GM12875 (cell line): ENCODE measurements at regions not wholly inside any gene's neighbourhood (a gene's known extent, or its start where the extent isn't known, plus 50 kb on each side); places are given as distances from the start of the nearest gene placed in this dataset.

Experiments
- H3K4me3 ChIP-seq: one replicate; pipeline ENCODE4 v1.5.1; 2011; ENCODE audit warnings: low read depth, low read length, control low read depth
- CTCF ChIP-seq: IDR thresholded peaks from 2 replicates; pipeline ENCODE4 v1.5.1; 2011; ENCODE audit warnings: low read depth, mild to moderate bottlenecking, control low read depth, inconsistent platforms, low read length, moderate library complexity, borderline replicate concordance; ENCODE audit not compliant: insufficient read depth

GRCh38 chr7:114852293-114852692, 69.6 kb upstream of the MDFIC start:
- H3K4me3 ChIP-seq, result no peak overlapping the region
- TF ChIP-seq CTCF, result no peak

DNA sequence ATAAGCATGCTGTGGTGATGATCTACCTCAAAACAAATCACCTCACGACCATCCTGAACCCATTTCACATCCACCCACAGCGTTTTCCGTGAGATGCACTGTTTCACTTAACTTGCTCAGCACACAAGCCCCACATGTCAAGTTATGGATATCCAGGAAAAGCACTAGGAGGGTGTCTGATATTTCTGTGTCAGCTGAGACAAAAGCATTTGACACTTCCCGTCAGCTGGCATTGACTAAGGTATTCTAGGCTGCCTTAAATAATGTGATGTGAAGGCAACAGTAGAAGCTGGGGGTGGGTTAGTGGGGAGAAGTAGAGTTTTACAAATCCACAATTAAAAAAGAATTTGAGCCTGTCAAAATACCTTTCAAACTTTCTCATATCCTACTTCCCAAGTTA, 68.7 kb upstream of the MDFIC start:
- H3K4me3 ChIP-seq, result no peak overlapping the region
- TF ChIP-seq CTCF, result no peak

DNA sequence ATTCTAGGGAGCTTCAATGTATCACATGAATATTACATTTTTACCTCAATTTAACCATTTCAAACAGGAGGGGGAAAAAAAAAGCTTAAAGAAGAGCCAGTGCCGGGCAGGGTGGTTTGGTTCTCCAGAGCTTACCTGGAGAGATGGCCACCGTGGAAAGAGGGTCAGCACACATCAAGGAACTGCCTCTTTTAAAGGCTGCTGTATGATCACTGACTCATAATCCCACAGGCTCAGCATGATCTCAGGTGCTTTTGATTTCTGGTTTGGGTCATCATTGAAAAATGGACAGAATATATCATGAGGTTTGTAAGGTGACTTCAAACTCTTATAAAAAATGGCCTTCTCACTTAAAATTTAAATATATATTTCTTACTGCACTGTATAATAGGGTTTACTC, 67.5 kb upstream of the MDFIC start:
- H3K4me3 ChIP-seq, result no peak overlapping the region
- TF ChIP-seq CTCF, result no peak

GRCh38 chr7:114856625-114857024, 65.3 kb upstream of the MDFIC start:
- no peak for TF ChIP-seq CTCF
- no peak overlapping the region for H3K4me3 ChIP-seq

DNA sequence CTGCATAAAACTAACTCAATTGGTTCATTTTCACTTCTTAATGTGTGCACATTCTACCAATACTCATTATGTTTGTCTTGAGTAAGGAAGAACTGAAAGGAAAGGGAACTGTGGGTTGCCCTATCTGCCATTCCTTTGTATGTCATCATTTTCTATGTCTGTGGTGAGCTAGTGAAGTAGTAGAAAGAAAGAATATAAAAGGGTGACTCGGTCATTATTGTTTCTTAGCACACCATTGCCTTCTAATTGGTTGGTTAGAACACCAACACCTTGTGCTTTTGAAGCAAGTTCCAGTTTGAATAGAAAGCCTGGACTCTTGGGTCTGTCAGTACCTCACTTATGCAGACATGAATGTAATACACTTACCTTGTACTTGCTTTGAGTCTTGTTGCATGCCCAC, 64.3 kb upstream of the MDFIC start:
- no peak overlapping the region for H3K4me3 ChIP-seq
- TF ChIP-seq CTCF, result no peak

DNA sequence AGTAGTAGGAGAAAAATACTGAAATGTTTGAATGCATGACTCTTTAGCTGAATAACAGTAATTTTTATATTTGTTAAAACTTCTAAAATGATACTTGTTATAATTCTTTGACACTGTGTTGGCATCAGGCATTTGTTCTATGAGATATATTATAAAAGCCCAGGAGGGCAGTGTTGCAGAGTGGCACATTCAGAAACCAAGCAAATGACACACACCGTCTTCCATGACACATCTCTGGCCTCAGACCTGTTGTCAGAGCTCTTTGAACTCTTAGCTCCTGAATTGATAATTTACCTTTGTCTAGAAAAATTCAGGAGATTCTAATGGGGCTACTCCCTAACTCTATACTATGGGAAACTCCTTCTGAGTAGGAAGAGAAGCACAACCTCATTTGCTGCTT, 62.4 kb upstream of the MDFIC start:
- H3K4me3 ChIP-seq, result no peak overlapping the region
- no peak for TF ChIP-seq CTCF

GRCh38 chr7:114860206-114860605, 61.7 kb upstream of the MDFIC start:
- H3K4me3 ChIP-seq, result no peak overlapping the region
- no peak for TF ChIP-seq CTCF
